Activated naive CD8-positive, alpha-beta T cell treated with anti-CD3 and anti-CD28 coated beads, Interleukin-2, amount 50 U/mL, for 24 hours (primary cell): ENCODE measurements at regions not wholly inside any gene's neighbourhood (a gene's known extent, or its start where the extent isn't known, plus 50 kb on each side); places are given as distances from the start of the nearest gene placed in this dataset.

ENCODE experiments used
- ATAC-seq: fragments of 150-1000 bp; cut with Tn5 transposase; one replicate; pipeline ENCODE4 v1.10.0; 2021
- DNase-seq: peaks from one replicate; pipeline ENCODE4 v3.0.0; 2021
- H3K27ac Mint-ChIP-seq: one replicate; pipeline ENCODE4 v1.8.0; 2021; ENCODE audit warnings: mild to moderate bottlenecking, mixed read lengths
- H3K27me3 Mint-ChIP-seq: one replicate; pipeline ENCODE4 v1.8.0; 2021; ENCODE audit warnings: mixed read lengths
- H3K36me3 Mint-ChIP-seq: one replicate; pipeline ENCODE4 v1.8.0; 2021; ENCODE audit warnings: low read depth, mixed read lengths
- H3K4me1 Mint-ChIP-seq: one replicate; pipeline ENCODE4 v1.8.0; 2021; ENCODE audit warnings: mixed read lengths
- H3K4me3 Mint-ChIP-seq: one replicate; pipeline ENCODE4 v1.8.0; 2021; ENCODE audit warnings: mild to moderate bottlenecking, moderate library complexity, mixed read lengths
- H3K9me3 Mint-ChIP-seq: one replicate; pipeline ENCODE4 v1.8.0; 2021; ENCODE audit warnings: mixed read lengths

- Mint-ChIP-seq H3K9me3 (no peaks in the 10 kb centered on the region), H3K27ac (no peak overlapping the region), H3K4me1 (no peaks in the 10 kb centered on the region), H3K36me3 (no peaks in the 10 kb centered on the region), H3K4me3 (no peak overlapping the region), H3K27me3 (peaks cover 2% of the 10 kb centered on the region)
- ATAC-seq (no peak), DNase-seq (no peak)
These were observed 62.0 kb downstream of the SUCNR1 start for GRCh38 chr3:151935446-151935845.

- Mint-ChIP-seq H3K36me3 (no peaks in the 10 kb centered on the region), H3K4me1 (no peaks in the 10 kb centered on the region), H3K27ac (no peak overlapping the region), H3K9me3 (no peaks in the 10 kb centered on the region), H3K27me3 (peaks cover 2% of the 10 kb centered on the region), H3K4me3 (no peak overlapping the region)
- DNase-seq (no peak), ATAC-seq (no peak)
These were observed 67.0 kb downstream of the SUCNR1 start for GRCh38 chr3:151940481-151940880.

- Mint-ChIP-seq H3K36me3 (no peaks in the 10 kb centered on the region), H3K4me3 (no peak overlapping the region), H3K4me1 (no peaks in the 10 kb centered on the region), H3K27ac (no peak overlapping the region), H3K9me3 (no peaks in the 10 kb centered on the region), H3K27me3 (peaks cover 4% of the 10 kb centered on the region)
- DNase-seq (no peak), ATAC-seq (no peak)
These were observed 70.1 kb downstream of the SUCNR1 start for GRCh38 chr3:151943539-151943938.

- H3K36me3 Mint-ChIP-seq, result no peaks in the 10 kb centered on the region
- peaks cover 4% of the 10 kb centered on the region for H3K27me3 Mint-ChIP-seq
- ATAC-seq (no peak), DNase-seq (no peak)
- H3K4me3 Mint-ChIP-seq, result no peak overlapping the region
- no peaks in the 10 kb centered on the region for H3K4me1 Mint-ChIP-seq
- no peaks in the 10 kb centered on the region for H3K9me3 Mint-ChIP-seq
- no peak overlapping the region for H3K27ac Mint-ChIP-seq
These were observed 70.9 kb downstream of the SUCNR1 start for GRCh38 chr3:151944356-151944755.

GRCh38 chr3:151946606-151947005, 73.2 kb downstream of the SUCNR1 start:
- Mint-ChIP-seq H3K27ac (no peak overlapping the region), H3K36me3 (no peaks in the 10 kb centered on the region), H3K27me3 (peaks cover 2% of the 10 kb centered on the region), H3K4me3 (no peak overlapping the region), H3K4me1 (no peaks in the 10 kb centered on the region), H3K9me3 (no peaks in the 10 kb centered on the region)
- DNase-seq (no peak), ATAC-seq (no peak)

GRCh38 chr3:151949706-151950105, 76.3 kb downstream of the SUCNR1 start:
- no peak for DNase-seq

GRCh38 chr3:151955356-151955755, 81.9 kb downstream of the SUCNR1 start:
- no peaks in the 10 kb centered on the region for H3K9me3 Mint-ChIP-seq
- no peak for DNase-seq

More at GRCh38 chr3:151949706-151950105, 76.3 kb downstream of the SUCNR1 start:
- Mint-ChIP-seq H3K27ac (no peak overlapping the region), H3K4me3 (no peak overlapping the region), H3K27me3 (peaks cover 6% of the 10 kb centered on the region), H3K36me3 (no peaks in the 10 kb centered on the region), H3K9me3 (no peaks in the 10 kb centered on the region), H3K4me1 (no peaks in the 10 kb centered on the region)
- ATAC-seq, result no peak

GRCh38 chr3:151960961-151961580, 87.6 kb downstream of the SUCNR1 start:
- Mint-ChIP-seq H3K36me3 (no peaks in the 10 kb centered on the region), H3K9me3 (no peaks in the 10 kb centered on the region), H3K4me1 (no peaks in the 10 kb centered on the region), H3K27ac (no peak overlapping the region), H3K4me3 (no peak overlapping the region), H3K27me3 (no peaks in the 10 kb centered on the region)
- no peak for DNase-seq
- ATAC-seq, result no peak

More at GRCh38 chr3:151955356-151955755, 81.9 kb downstream of the SUCNR1 start:
- no peak for ATAC-seq
- H3K36me3 Mint-ChIP-seq, result no peaks in the 10 kb centered on the region
- peaks cover 4% of the 10 kb centered on the region for H3K27me3 Mint-ChIP-seq
- no peak overlapping the region for H3K4me3 Mint-ChIP-seq
- no peak overlapping the region for H3K27ac Mint-ChIP-seq
- H3K4me1 Mint-ChIP-seq, result no peaks in the 10 kb centered on the region

GRCh38 chr3:151962352-151962751, 88.9 kb downstream of the SUCNR1 start:
- DNase-seq, result no peak
- no peaks in the 10 kb centered on the region for H3K9me3 Mint-ChIP-seq
- ATAC-seq, result no peak
- H3K27ac Mint-ChIP-seq, result no peak overlapping the region
- H3K27me3 Mint-ChIP-seq, result no peaks in the 10 kb centered on the region
- no peak overlapping the region for H3K4me3 Mint-ChIP-seq
- H3K36me3 Mint-ChIP-seq, result no peaks in the 10 kb centered on the region
- no peaks in the 10 kb centered on the region for H3K4me1 Mint-ChIP-seq

- ATAC-seq (no peak), DNase-seq (no peak)
- H3K27ac Mint-ChIP-seq, result no peak overlapping the region
- H3K36me3 Mint-ChIP-seq, result no peaks in the 10 kb centered on the region
- no peaks in the 10 kb centered on the region for H3K9me3 Mint-ChIP-seq
- H3K27me3 Mint-ChIP-seq, result no peaks in the 10 kb centered on the region
- no peaks in the 10 kb centered on the region for H3K4me1 Mint-ChIP-seq
- H3K4me3 Mint-ChIP-seq, result no peak overlapping the region
These were observed 89.5 kb downstream of the SUCNR1 start for GRCh38 chr3:151962912-151963311.

GRCh38 chr3:151964743-151965142, 91.3 kb downstream of the SUCNR1 start:
- DNase-seq (no peak), ATAC-seq (no peak)
- no peak overlapping the region for H3K27ac Mint-ChIP-seq
- no peaks in the 10 kb centered on the region for H3K9me3 Mint-ChIP-seq
- H3K4me3 Mint-ChIP-seq, result no peak overlapping the region
- no peaks in the 10 kb centered on the region for H3K36me3 Mint-ChIP-seq
- no peaks in the 10 kb centered on the region for H3K4me1 Mint-ChIP-seq
- no peaks in the 10 kb centered on the region for H3K27me3 Mint-ChIP-seq

- no peaks in the 10 kb centered on the region for H3K9me3 Mint-ChIP-seq
- H3K4me1 Mint-ChIP-seq, result no peaks in the 10 kb centered on the region
- H3K27ac Mint-ChIP-seq, result no peak overlapping the region
- DNase-seq, result no peak
- no peaks in the 10 kb centered on the region for H3K36me3 Mint-ChIP-seq
- no peak for ATAC-seq
- no peak overlapping the region for H3K4me3 Mint-ChIP-seq
- no peaks in the 10 kb centered on the region for H3K27me3 Mint-ChIP-seq
These were observed 95.7 kb downstream of the SUCNR1 start for GRCh38 chr3:151969026-151969642.

- Mint-ChIP-seq H3K4me3 (no peak overlapping the region), H3K4me1 (peaks cover 5% of the 10 kb centered on the region), H3K27ac (no peak overlapping the region), H3K27me3 (no peaks in the 10 kb centered on the region), H3K9me3 (no peaks in the 10 kb centered on the region), H3K36me3 (no peaks in the 10 kb centered on the region)
- DNase-seq, result no peak
- ATAC-seq, result no peak
These were observed 98.6 kb downstream of the SUCNR1 start for GRCh38 chr3:151971814-151972579.

- H3K4me1 Mint-ChIP-seq, result peaks cover 5% of the 10 kb centered on the region
- no peaks in the 10 kb centered on the region for H3K36me3 Mint-ChIP-seq
- H3K27ac Mint-ChIP-seq, result no peak overlapping the region
- ATAC-seq (no peak), DNase-seq (no peak)
- no peak overlapping the region for H3K4me3 Mint-ChIP-seq
- H3K27me3 Mint-ChIP-seq, result no peaks in the 10 kb centered on the region
- H3K9me3 Mint-ChIP-seq, result no peaks in the 10 kb centered on the region
These were observed 100.6 kb downstream of the SUCNR1 start for GRCh38 chr3:151974067-151974466.
